Activated naive CD4-positive, alpha-beta T cell treated with anti-CD3 and anti-CD28 coated beads, Interleukin-2, amount 50 U/mL, for 24 hours (primary cell): ENCODE measurements at regions not wholly inside any gene's neighbourhood (a gene's known extent, or its start where the extent isn't known, plus 50 kb on each side); places are given as distances from the start of the nearest gene placed in this dataset.

Experiments used
- H3K27ac Mint-ChIP-seq: one replicate; pipeline ENCODE4 v1.8.0; 2021; ENCODE audit warnings: mild to moderate bottlenecking, mixed read lengths
- H3K27me3 Mint-ChIP-seq: one replicate; pipeline ENCODE4 v1.8.0; 2021; ENCODE audit warnings: mixed read lengths
- H3K36me3 Mint-ChIP-seq: one replicate; pipeline ENCODE4 v1.8.0; 2021; ENCODE audit warnings: mixed read lengths
- H3K4me1 Mint-ChIP-seq: one replicate; pipeline ENCODE4 v1.8.0; 2021; ENCODE audit warnings: mixed read lengths
- H3K4me3 Mint-ChIP-seq: one replicate; pipeline ENCODE4 v1.8.0; 2021; ENCODE audit warnings: mild to moderate bottlenecking, mixed read lengths
- H3K9me3 Mint-ChIP-seq: one replicate; pipeline ENCODE4 v1.8.0; 2021; ENCODE audit warnings: mixed read lengths

- Mint-ChIP-seq H3K4me1 (no peaks in the 10 kb centered on the region), H3K27ac (no peak overlapping the region), H3K9me3 (no peaks in the 10 kb centered on the region), H3K36me3 (no peaks in the 10 kb centered on the region), H3K4me3 (no peak overlapping the region), H3K27me3 (no peaks in the 10 kb centered on the region)
These were observed 85.2 kb downstream of the GPR88 start for GRCh38 chr1:100622966-100623762.

DNA sequence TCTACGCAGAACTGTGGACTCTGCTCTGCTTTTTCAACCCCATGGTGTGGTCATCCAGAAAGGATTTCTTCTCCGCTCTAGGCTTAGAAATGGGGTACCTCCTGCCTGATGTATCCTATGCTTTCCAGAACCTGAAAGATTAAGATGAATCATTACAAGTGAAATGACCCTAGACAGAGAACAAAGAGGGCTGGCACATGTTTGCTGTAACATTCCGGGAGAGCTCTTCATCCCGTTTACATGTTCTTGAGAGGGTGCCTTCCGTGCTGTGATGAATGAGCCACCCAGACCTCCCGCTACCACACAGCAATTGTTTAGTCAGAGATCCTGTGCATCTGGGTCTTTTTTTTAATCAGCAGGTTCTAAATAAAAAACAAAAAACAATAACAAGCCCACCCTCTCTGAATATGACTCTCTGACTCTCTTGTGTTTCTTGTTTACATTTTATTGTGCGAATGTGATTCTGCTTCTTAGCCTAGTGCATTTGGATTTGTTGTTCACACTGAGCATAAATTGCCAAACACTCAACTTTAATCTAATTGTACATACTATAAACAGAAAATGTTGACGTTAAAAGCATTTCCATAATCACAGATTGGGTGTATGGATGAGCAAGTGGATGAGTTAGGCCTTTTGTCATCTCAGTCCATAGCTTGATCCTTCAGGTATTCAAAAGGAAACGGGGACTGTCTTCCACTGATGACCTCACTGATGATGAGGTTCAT, 87.1 kb downstream of the GPR88 start:
- Mint-ChIP-seq H3K4me3 (no peak overlapping the region), H3K4me1 (no peaks in the 10 kb centered on the region), H3K36me3 (no peaks in the 10 kb centered on the region), H3K27me3 (peaks cover 4% of the 10 kb centered on the region), H3K27ac (no peak overlapping the region), H3K9me3 (no peaks in the 10 kb centered on the region)

- Mint-ChIP-seq H3K27me3 (peaks cover 6% of the 10 kb centered on the region), H3K4me1 (no peaks in the 10 kb centered on the region), H3K4me3 (no peak overlapping the region), H3K9me3 (no peaks in the 10 kb centered on the region), H3K27ac (no peak overlapping the region), H3K36me3 (no peaks in the 10 kb centered on the region)
These were observed 88.5 kb downstream of the GPR88 start for GRCh38 chr1:100626397-100626796.

DNA sequence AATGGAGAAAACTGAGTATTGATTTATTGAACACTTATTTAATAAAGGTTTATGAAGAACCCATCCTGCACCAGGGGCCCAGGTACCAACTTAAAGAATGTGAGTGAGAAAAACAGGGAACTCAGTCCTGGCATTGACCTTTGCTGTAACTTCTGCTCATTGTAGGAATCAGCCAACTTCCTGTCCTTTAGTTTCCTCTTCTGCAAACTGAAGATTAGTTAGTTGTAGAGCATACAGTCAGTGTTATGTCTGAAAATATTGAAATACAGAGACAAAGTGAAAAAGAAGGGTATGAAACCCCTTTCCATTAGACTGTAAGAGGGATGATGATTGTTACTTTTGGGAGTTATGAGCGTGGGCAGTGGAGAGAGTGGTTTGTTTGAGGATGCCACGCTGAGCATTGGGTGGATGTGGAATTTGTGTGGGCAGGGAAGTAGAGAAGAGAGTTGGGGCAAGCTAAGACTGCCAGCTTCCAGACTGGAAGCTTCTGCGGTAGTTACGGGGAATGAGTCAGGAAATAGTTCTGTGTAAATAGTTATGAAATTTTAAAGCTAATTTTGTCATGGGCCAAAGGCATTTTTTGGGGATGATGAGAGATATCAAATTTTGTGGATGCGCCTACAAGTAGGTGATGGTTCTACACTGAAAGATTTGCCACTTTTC, 89.2 kb downstream of the GPR88 start:
- H3K27me3 Mint-ChIP-seq = peaks cover 7% of the 10 kb centered on the region
- H3K27ac Mint-ChIP-seq = no peak overlapping the region
- H3K9me3 Mint-ChIP-seq = no peaks in the 10 kb centered on the region
- H3K36me3 Mint-ChIP-seq = no peaks in the 10 kb centered on the region
- H3K4me3 Mint-ChIP-seq = no peak overlapping the region
- no peaks in the 10 kb centered on the region for H3K4me1 Mint-ChIP-seq

- Mint-ChIP-seq H3K9me3 (no peaks in the 10 kb centered on the region), H3K27me3 (peaks cover 7% of the 10 kb centered on the region), H3K36me3 (no peaks in the 10 kb centered on the region), H3K4me3 (no peak overlapping the region), H3K27ac (no peak overlapping the region), H3K4me1 (no peaks in the 10 kb centered on the region)
These were observed 90.0 kb downstream of the GPR88 start for GRCh38 chr1:100627936-100628335.

GRCh38 chr1:100628631-100629081, 90.7 kb downstream of the GPR88 start:
- H3K36me3 Mint-ChIP-seq = no peaks in the 10 kb centered on the region
- H3K9me3 Mint-ChIP-seq = no peaks in the 10 kb centered on the region
- no peak overlapping the region for H3K4me3 Mint-ChIP-seq
- no peak overlapping the region for H3K27ac Mint-ChIP-seq
- no peaks in the 10 kb centered on the region for H3K4me1 Mint-ChIP-seq
- H3K27me3 Mint-ChIP-seq = peaks cover 7% of the 10 kb centered on the region

GRCh38 chr1:100629391-100629790, 90.2 kb upstream of the VCAM1 start:
- Mint-ChIP-seq H3K27ac (no peak overlapping the region), H3K36me3 (no peaks in the 10 kb centered on the region), H3K27me3 (peaks cover 7% of the 10 kb centered on the region), H3K4me1 (no peaks in the 10 kb centered on the region), H3K4me3 (no peak overlapping the region), H3K9me3 (no peaks in the 10 kb centered on the region)

DNA sequence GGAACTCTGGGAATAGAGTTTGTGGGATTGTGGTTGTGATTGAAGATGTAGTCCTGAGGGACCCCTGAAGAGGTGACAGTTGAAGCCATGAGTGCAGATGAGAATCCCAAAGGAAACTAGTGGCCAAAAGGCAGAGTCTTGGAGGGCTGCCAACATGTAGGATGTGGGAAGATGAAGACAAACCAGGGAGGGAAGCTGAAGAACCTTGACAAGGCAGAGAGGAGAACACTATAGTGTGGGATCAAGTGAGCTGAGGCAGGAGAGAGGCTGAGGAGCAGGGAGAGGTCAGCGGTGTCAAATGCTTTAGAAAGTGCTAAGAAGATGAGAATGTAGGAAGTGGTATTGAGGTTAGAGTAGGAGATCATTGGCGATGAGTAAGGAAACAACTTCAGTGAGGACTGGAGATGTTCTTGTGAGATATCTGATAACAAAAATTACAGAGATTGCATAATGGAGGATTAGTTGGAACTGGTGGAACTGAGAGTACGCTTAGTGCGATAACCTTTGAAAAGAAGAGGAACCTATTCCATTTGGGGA, 88.5 kb upstream of the VCAM1 start:
- Mint-ChIP-seq H3K27ac (no peak overlapping the region), H3K4me1 (no peaks in the 10 kb centered on the region), H3K4me3 (no peak overlapping the region), H3K27me3 (peaks cover 9% of the 10 kb centered on the region), H3K36me3 (peaks cover 3% of the 10 kb centered on the region), H3K9me3 (peaks cover 2% of the 10 kb centered on the region)

DNA sequence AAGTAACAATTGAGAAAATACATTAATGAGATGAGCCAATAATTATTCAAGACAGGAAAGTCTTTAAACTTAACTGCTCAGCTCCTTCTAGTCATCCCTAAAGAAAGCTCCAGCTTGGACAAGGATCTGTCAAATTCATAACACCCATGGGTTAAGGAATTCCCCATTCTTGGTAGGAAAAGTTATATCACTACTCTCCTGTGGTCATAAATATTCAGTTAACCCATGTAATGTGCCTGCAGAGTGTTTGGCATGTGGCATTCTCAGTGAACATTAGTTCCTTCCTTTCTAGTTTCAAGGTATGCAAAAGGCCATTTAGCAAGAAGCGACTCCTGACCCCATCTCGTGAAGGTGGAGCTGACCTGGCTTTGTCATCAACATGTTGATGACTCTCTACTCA, 76.7 kb upstream of the VCAM1 start:
- Mint-ChIP-seq H3K9me3 (peaks cover 4% of the 10 kb centered on the region), H3K36me3 (no peaks in the 10 kb centered on the region), H3K4me3 (no peak overlapping the region), H3K27ac (no peak overlapping the region), H3K27me3 (peaks cover 14% of the 10 kb centered on the region), H3K4me1 (no peaks in the 10 kb centered on the region)

GRCh38 chr1:100643471-100644196, 75.9 kb upstream of the VCAM1 start:
- Mint-ChIP-seq H3K4me3 (no peak overlapping the region), H3K9me3 (peaks cover 4% of the 10 kb centered on the region), H3K27me3 (peaks cover 18% of the 10 kb centered on the region), H3K36me3 (no peaks in the 10 kb centered on the region), H3K4me1 (no peaks in the 10 kb centered on the region), H3K27ac (no peak overlapping the region)

DNA sequence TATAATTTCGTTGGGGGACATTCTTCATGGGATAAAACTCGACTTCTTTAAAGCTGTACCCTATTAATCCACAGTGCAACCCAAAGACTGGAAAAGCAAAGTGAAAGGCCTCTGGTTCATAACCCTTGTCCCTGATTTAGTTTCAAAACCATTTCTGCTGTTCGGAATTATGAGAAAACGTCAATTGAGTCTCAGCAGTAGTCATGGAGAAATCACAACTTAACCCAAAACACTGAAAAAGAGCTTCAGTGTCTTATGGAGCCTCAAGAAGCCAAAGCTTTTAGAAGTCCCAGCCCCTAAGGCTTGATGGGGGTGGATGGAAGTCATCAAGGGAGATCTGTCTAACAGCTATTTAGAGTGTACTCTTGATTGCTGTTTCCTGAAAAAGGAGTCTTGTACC, 73.5 kb upstream of the VCAM1 start:
- Mint-ChIP-seq H3K27me3 (peaks cover 19% of the 10 kb centered on the region), H3K9me3 (peaks cover 19% of the 10 kb centered on the region), H3K27ac (no peak overlapping the region), H3K36me3 (peaks cover 2% of the 10 kb centered on the region), H3K4me1 (no peaks in the 10 kb centered on the region), H3K4me3 (no peak overlapping the region)

DNA sequence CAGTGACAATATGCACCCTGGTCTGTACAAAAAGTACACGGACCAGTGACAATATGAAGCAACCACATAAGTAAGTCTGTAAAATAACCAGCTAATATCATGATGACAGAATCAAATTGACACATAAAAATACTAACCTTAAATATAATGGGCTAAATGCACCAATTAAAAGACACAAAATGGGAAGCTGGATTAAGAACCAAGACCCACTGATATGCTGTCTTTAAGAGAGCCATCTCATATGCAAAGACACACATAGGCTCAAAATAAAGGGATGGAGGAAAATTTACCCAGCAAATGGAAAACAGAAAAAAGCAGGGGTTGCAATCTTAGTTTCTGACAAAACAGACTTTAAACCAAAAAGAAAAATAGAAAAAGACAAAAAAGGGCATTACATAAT, 70.4 kb upstream of the VCAM1 start:
- Mint-ChIP-seq H3K36me3 (peaks cover 2% of the 10 kb centered on the region), H3K9me3 (peaks cover 15% of the 10 kb centered on the region), H3K4me1 (no peaks in the 10 kb centered on the region), H3K27ac (no peak overlapping the region), H3K27me3 (peaks cover 17% of the 10 kb centered on the region), H3K4me3 (no peak overlapping the region)

DNA sequence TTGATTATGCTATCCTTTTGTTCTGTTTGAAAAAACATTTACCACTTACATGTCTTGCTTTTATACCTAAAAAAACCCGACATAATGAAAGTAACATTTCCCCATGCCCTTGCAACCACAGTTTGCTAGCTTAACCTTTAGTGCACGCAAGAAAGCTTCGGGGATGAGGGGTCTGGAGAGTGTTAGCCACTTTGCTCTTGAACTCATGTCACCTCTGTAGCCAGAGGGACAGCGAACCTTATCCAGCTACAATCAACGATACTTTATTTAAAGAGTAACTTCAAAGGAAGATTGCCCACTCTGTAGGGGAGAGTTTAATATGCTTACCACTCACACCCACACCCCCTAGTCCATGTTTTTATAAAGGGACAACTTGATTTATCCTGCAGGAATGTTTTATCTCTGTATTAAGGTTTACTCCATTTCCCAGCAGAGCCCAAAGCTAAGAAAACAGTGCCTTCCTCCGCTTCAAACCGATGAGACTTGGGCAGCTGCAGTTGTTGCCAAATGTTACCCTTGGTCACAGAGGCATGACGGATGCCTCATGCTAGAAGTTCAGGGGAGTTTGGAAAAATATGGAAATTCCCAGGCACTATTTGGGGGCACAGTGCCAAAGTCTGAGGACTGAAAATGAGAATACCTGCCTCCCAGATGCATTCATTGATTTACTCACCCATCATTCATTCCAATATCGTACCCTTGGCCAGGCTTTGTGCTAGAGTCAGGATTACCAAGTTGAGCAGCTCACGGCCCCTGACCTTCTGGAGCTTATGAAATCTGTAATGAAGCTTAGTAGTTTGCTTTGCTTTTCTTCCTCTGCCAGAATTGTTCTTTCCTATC, 61.4 kb upstream of the VCAM1 start:
- Mint-ChIP-seq H3K4me1 (no peaks in the 10 kb centered on the region), H3K9me3 (no peaks in the 10 kb centered on the region), H3K27me3 (no peaks in the 10 kb centered on the region), H3K27ac (no peak overlapping the region), H3K36me3 (no peaks in the 10 kb centered on the region), H3K4me3 (no peak overlapping the region)

- Mint-ChIP-seq H3K27me3 (no peaks in the 10 kb centered on the region), H3K4me1 (no peaks in the 10 kb centered on the region), H3K4me3 (no peak overlapping the region), H3K9me3 (no peaks in the 10 kb centered on the region), H3K36me3 (no peaks in the 10 kb centered on the region), H3K27ac (no peak overlapping the region)
These were observed 60.9 kb upstream of the VCAM1 start for GRCh38 chr1:100658716-100659026.

- Mint-ChIP-seq H3K27me3 (no peaks in the 10 kb centered on the region), H3K36me3 (no peaks in the 10 kb centered on the region), H3K27ac (no peak overlapping the region), H3K4me3 (no peak overlapping the region), H3K4me1 (no peaks in the 10 kb centered on the region), H3K9me3 (no peaks in the 10 kb centered on the region)
These were observed 58.4 kb upstream of the VCAM1 start for GRCh38 chr1:100661176-100661575.
